IMR-90 (cell line): ENCODE measurements at regions not wholly inside any gene's neighbourhood (a gene's known extent, or its start where the extent isn't known, plus 50 kb on each side); places are given as distances from the start of the nearest gene placed in this dataset.

ENCODE experiments used
- ATAC-seq: fragments of 200-7000 bp; cut with Tn5 transposase; 2 replicates; pipeline ENCODE4 v1.9.1; 2020; ENCODE audit warnings: low read depth, mild to moderate bottlenecking, moderate library complexity
- BruUV-seq: library from RNA; stranded (reverse); fragments of 400-500 nt; replicated peaks from 2 replicates; lab custom pipeline; 2021; lab: Mats Ljungman, UMichigan
- CTCF ChIA-PET: fragments of 300-600 bp; formaldehyde crosslinking; extraction: SDS; loops from one replicate; lab custom pipeline; 2021; ENCODE audit warnings: antibody characterized with exemption; lab: Yijun Ruan, JAX
- POLR2A ChIA-PET: fragments of 300-600 bp; sonication (Branson Sonifier 250); formaldehyde crosslinking; loops from one replicate; lab custom pipeline; 2022; ENCODE audit warnings: antibody characterized with exemption; ENCODE audit not compliant: unreplicated experiment; lab: Charles Lee
- DNase-seq: peaks from one replicate; pipeline ENCODE4 v3.0.0; 2013
- H2AFZ ChIP-seq: replicated peaks from 2 replicates; pipeline ENCODE3; 2013; ENCODE audit warnings: low read length, mild to moderate bottlenecking; ENCODE audit not compliant: poor library complexity
- H2AK5ac ChIP-seq: 2 replicates; pipeline ENCODE4 v1.6.1; 2013; ENCODE audit warnings: low read depth, low read length, inconsistent platforms
- H2AK9ac ChIP-seq: replicated peaks from 2 replicates; pipeline ENCODE3; 2013; ENCODE audit warnings: mild to moderate bottlenecking, low read depth, low read length, moderate library complexity; ENCODE audit not compliant: poor library complexity
- H2BK120ac ChIP-seq: 2 replicates; pipeline ENCODE4 v1.6.1; 2013; ENCODE audit warnings: low read depth, low read length, inconsistent platforms
- H2BK15ac ChIP-seq: 3 replicates; pipeline ENCODE4 v1.6.1; 2013; ENCODE audit warnings: low read depth, low read length, inconsistent platforms
- H2BK20ac ChIP-seq: 2 replicates; pipeline ENCODE4 v1.6.1; 2013; ENCODE audit warnings: low read depth, mild to moderate bottlenecking, inconsistent platforms, low read length, moderate library complexity
- H2BK5ac ChIP-seq: 2 replicates; pipeline ENCODE4 v1.6.1; 2013; ENCODE audit warnings: mild to moderate bottlenecking, low read depth, low read length, inconsistent platforms; ENCODE audit not compliant: poor library complexity, severe bottlenecking
- H3K14ac ChIP-seq: replicated peaks from 2 replicates; pipeline ENCODE4 v1.6.1; 2013; ENCODE audit warnings: low read depth, low read length, inconsistent platforms
- H3K18ac ChIP-seq: 2 replicates; pipeline ENCODE4 v1.6.1; 2013; ENCODE audit warnings: low read depth, low read length, control low read depth
- H3K23ac ChIP-seq: 2 replicates; pipeline ENCODE4 v1.6.1; 2013; ENCODE audit warnings: low read depth, low read length, inconsistent platforms
- H3K27ac ChIP-seq: 2 replicates; pipeline ENCODE4 v1.5.1; 2013; ENCODE audit warnings: mild to moderate bottlenecking, control low read depth, low read length; ENCODE audit not compliant: insufficient read depth
- H3K27me3 ChIP-seq: 2 replicates; pipeline ENCODE4 v1.6.1; 2013; ENCODE audit warnings: low read length; ENCODE audit not compliant: control insufficient read depth, insufficient read depth
- H3K36me3 ChIP-seq: 2 replicates; pipeline ENCODE4 v1.6.1; 2013; ENCODE audit warnings: low read length, mixed read lengths; ENCODE audit not compliant: control insufficient read depth, insufficient read depth
- H3K4ac ChIP-seq: 2 replicates; pipeline ENCODE4 v1.6.1; 2013; ENCODE audit warnings: low read depth, low read length, inconsistent platforms
- H3K4me1 ChIP-seq: 2 replicates; pipeline ENCODE4 v1.6.1; 2013; ENCODE audit warnings: low read length, mixed read lengths; ENCODE audit not compliant: control insufficient read depth, insufficient read depth
- H3K4me2 ChIP-seq: 2 replicates; pipeline ENCODE4 v1.6.1; 2013; ENCODE audit warnings: low read depth, mild to moderate bottlenecking, control low read depth, low read length, moderate library complexity
- H3K4me3 ChIP-seq: 2 replicates; pipeline ENCODE4 v1.5.1; 2013; ENCODE audit warnings: low read depth, mild to moderate bottlenecking, control low read depth, low read length, moderate library complexity; ENCODE audit not compliant: insufficient read depth
- H3K56ac ChIP-seq: 2 replicates; pipeline ENCODE4 v1.6.1; 2013; ENCODE audit warnings: low read length, inconsistent platforms; ENCODE audit not compliant: insufficient read depth; ENCODE audit errors: extremely low read depth
- H3K79me1 ChIP-seq, 2 experiments: 2 replicates each; pipeline ENCODE4 v1.6.1; 2013; ENCODE audit warnings: low read length in 2 of 2, inconsistent platforms in 1 of 2, low read depth in 1 of 2
- H3K9ac ChIP-seq: 2 replicates; pipeline ENCODE4 v1.6.1; 2013; ENCODE audit warnings: low read depth, low read length, control low read depth
- H3K9me1 ChIP-seq: 2 replicates; pipeline ENCODE4 v1.6.1; 2013; ENCODE audit warnings: low read length, inconsistent platforms; ENCODE audit not compliant: insufficient read depth
- H3K9me3 ChIP-seq: 2 replicates; pipeline ENCODE4 v1.6.1; 2013; ENCODE audit warnings: low read length; ENCODE audit not compliant: control insufficient read depth, insufficient read depth
- H4K20me1 ChIP-seq: 2 replicates; pipeline ENCODE4 v1.6.1; 2013; ENCODE audit warnings: low read length, inconsistent platforms; ENCODE audit not compliant: insufficient read depth
- H4K5ac ChIP-seq: 2 replicates; pipeline ENCODE4 v1.6.1; 2013; ENCODE audit warnings: mild to moderate bottlenecking, low read depth, low read length, control low read depth
- H4K8ac ChIP-seq, 2 experiments: 2 replicates each; pipeline ENCODE4 v1.6.1; 2013; ENCODE audit warnings: low read depth in 2 of 2, low read length in 2 of 2, control low read depth in 1 of 2, inconsistent platforms in 1 of 2
- H4K91ac ChIP-seq: 2 replicates; pipeline ENCODE4 v1.6.1; 2013; ENCODE audit warnings: low read depth, low read length, inconsistent platforms; ENCODE audit not compliant: insufficient read depth
- BHLHE40 ChIP-seq: fragments of 150-350 bp; IDR thresholded peaks from 2 replicates; pipeline ENCODE4 v1.6.1; 2016; ENCODE audit warnings: mild to moderate bottlenecking, low read depth, low read length
- CHD1 ChIP-seq: IDR thresholded peaks from 2 replicates; pipeline ENCODE4 v1.6.1; 2012; ENCODE audit warnings: low read depth, low read length, improper control_type of control experiment
- ELK1 ChIP-seq: fragments of 150-350 bp; IDR thresholded peaks from 2 replicates; pipeline ENCODE4 v1.6.1; 2016; ENCODE audit warnings: low read depth, mild to moderate bottlenecking, low read length, moderate library complexity, borderline replicate concordance
- FOS ChIP-seq: fragments of 150-350 bp; IDR thresholded peaks from 2 replicates; pipeline ENCODE4 v1.6.1; 2016; ENCODE audit warnings: low read depth, low read length
- MAZ ChIP-seq: IDR thresholded peaks from 2 replicates; pipeline ENCODE4 v1.6.1; 2012; ENCODE audit warnings: low read depth, mild to moderate bottlenecking, low read length, improper control_type of control experiment, moderate library complexity, borderline replicate concordance
- MXI1 ChIP-seq: IDR thresholded peaks from 2 replicates; pipeline ENCODE4 v1.6.1; 2012; ENCODE audit warnings: low read depth, mild to moderate bottlenecking, low read length, moderate library complexity, borderline replicate concordance
- NFE2L2 ChIP-seq: fragments of 150-350 bp; IDR thresholded peaks from 2 replicates; pipeline ENCODE4 v1.6.1; 2016; ENCODE audit warnings: low read depth, mild to moderate bottlenecking, low read length
- RCOR1 ChIP-seq: IDR thresholded peaks from 2 replicates; pipeline ENCODE4 v1.6.1; 2012; ENCODE audit warnings: mild to moderate bottlenecking, low read length, improper control_type of control experiment; ENCODE audit not compliant: insufficient replicate concordance
- SMC3 ChIP-seq: fragments of 150-350 bp; IDR thresholded peaks from 2 replicates; pipeline ENCODE4 v1.6.1; 2016; ENCODE audit warnings: low read depth, mild to moderate bottlenecking, antibody characterized with exemption, low read length, moderate library complexity
- WGBS, 2 experiments: methylation state at CpG; one replicate each; pipeline versions ENCODE4 v1.1.5 to v1.1.7; 2013; ENCODE audit warnings: missing lambda C conversion rate in 2 of 2; ENCODE audit not compliant: insufficient read length in 1 of 2; ENCODE audit errors: extremely low coverage in 2 of 2; 5-methylcytosine and 5-hydroxymethylcytosine counted together
- dilution Hi-C: fragments of 300-500 bp; cut with HindIII; formaldehyde crosslinking; loops from one replicate; pipeline ENCODE4 v1.14.3; 2018; ENCODE audit warnings: low sequenced_read_pairs; ENCODE audit not compliant: unreplicated experiment
- in situ Hi-C: fragments of 300-500 bp; cut with MboI; formaldehyde crosslinking; loops from 3 replicates; pipeline ENCODE4 v1.14.3; 2019; ENCODE audit warnings: low sequenced_read_pairs, inconsistent platforms, mixed read lengths
- intact Hi-C: fragments of 100-400 bp; cut with micrococcal nuclease; formaldehyde crosslinking; loops from 2 replicates; pipeline ENCODE4 v1.10.0; 2022
- TF ChIP-seq, protein P1 (sequence below): fragments of 150-350 bp; IDR thresholded peaks from 2 replicates; pipeline ENCODE4 v1.6.1; 2017; ENCODE audit warnings: mild to moderate bottlenecking, antibody characterized with exemption, low read length, low read depth

DNA sequence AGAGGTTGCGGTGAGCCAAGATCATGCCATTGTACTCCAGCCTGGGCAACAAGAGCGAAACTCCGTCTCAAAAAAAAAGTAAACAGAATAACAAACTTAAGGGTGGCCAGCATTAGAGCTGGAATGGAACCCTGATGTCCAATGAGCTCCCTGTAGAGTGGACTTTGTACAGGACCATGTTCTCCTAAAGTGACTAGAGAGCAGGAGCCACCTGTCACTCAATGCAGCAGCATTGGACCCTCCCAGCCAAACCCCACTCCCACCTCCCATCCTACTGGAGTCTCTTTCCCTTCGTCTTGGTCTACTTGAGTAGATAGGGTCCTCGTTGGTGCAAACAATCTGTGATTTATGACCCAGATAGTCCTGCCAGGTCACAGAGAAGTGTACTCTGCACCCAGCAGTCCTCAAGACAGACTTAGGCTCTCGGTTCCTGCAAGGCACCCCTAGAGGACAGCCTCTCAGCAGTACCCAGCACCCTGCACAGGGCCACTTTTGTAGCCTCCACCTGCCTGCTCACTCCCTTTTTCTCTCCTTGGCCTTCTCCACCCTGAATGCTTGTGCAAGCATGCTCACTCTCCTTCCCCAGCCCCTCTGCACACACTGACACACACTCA lies 69.2 kb upstream of the ZNF281 start:
- intact Hi-C loops (no loop called here), in situ Hi-C loops (no loop called here), dilution Hi-C loops (no loop called here)
- no peak overlapping the region for H2BK120ac ChIP-seq
- H3K56ac ChIP-seq, result no peak overlapping the region
- no peak overlapping the region for H2AK9ac ChIP-seq
- no peak overlapping the region for H3K14ac ChIP-seq
- no peaks in the 10 kb centered on the region for H3K27me3 ChIP-seq
- no peak overlapping the region for H2BK20ac ChIP-seq
- H3K27ac ChIP-seq, result no peak overlapping the region
- H3K4me3 ChIP-seq, result no peak overlapping the region
- no peak overlapping the region for H4K91ac ChIP-seq
- H3K18ac ChIP-seq, result no peak overlapping the region
- H4K20me1 ChIP-seq, result no peaks in the 10 kb centered on the region
- no peak overlapping the region for H2AK5ac ChIP-seq
- no peak overlapping the region for H4K8ac ChIP-seq
- H3K23ac ChIP-seq, result no peak overlapping the region
- DNase-seq (no peak), ATAC-seq (no peak)
- WGBS, 2 experiments, result 50% methylated on average over 2 of the region's 6 CpGs; no CpG with 5 or more reads in 1 of the 2 experiments
- H3K4ac ChIP-seq, result no peak overlapping the region
- no peaks in the 10 kb centered on the region for H3K9me3 ChIP-seq
- H2BK15ac ChIP-seq, result peak overlapping the region; percentile 33; the same call in 1 of the 3 replicates
- ChIA-PET CTCF (no interaction called here), POLR2A (no interaction called here)
- no peaks in the 10 kb centered on the region for H3K36me3 ChIP-seq
- peaks cover 4% of the 10 kb centered on the region; the same call in 1 of the 2 replicates for H3K9me1 ChIP-seq
- peaks cover 10% of the 10 kb centered on the region for H3K4me1 ChIP-seq
- no peak for TF ChIP-seq BHLHE40
- no peak for TF ChIP-seq NFE2L2
- TF ChIP-seq MAZ, result no peak
- no peak for TF ChIP-seq FOS
- no peak for TF ChIP-seq SMC3
- no peak for TF ChIP-seq MXI1
- no peak for TF ChIP-seq CHD1
- TF ChIP-seq ELK1, result no peak
- TF ChIP-seq, protein P1, sequence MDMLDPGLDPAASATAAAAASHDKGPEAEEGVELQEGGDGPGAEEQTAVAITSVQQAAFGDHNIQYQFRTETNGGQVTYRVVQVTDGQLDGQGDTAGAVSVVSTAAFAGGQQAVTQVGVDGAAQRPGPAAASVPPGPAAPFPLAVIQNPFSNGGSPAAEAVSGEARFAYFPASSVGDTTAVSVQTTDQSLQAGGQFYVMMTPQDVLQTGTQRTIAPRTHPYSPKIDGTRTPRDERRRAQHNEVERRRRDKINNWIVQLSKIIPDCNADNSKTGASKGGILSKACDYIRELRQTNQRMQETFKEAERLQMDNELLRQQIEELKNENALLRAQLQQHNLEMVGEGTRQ, result no peak
- TF ChIP-seq RCOR1, result no peak
- H3K4me2 ChIP-seq, result no peak overlapping the region
- H2AFZ ChIP-seq, result no peak overlapping the region
- H3K9ac ChIP-seq, result no peak overlapping the region
- BruUV-seq, result no TSS peak
- H2BK5ac ChIP-seq, result no peak overlapping the region
- no peak overlapping the region for H4K5ac ChIP-seq
- peaks cover 0 to 6% of the 10 kb centered on the region in 2 experiments; a peak in 3 of 4 replicates for H3K79me1 ChIP-seq
